A673 (cell line): ENCODE measurements at regions not wholly inside any gene's neighbourhood (a gene's known extent, or its start where the extent isn't known, plus 50 kb on each side); places are given as distances from the start of the nearest gene placed in this dataset.

ENCODE experiments used
- EZH2 ChIP-seq: fragments of 200-600 bp; sonication (generic); IDR thresholded peaks from 2 replicates; pipeline ENCODE4 v1.6.1; 2017; ENCODE audit warnings: borderline replicate concordance, low read depth, mild to moderate bottlenecking, mixed read lengths, antibody characterized with exemption, low read length; ENCODE audit not compliant: poor library complexity, severe bottlenecking
- TF ChIP-seq, protein P1 (sequence below): fragments of 300-800, 200-600 bp; sonication (generic); conservative IDR thresholded peaks from 2 replicates; pipeline ENCODE4 v1.5.1; 2017; ENCODE audit warnings: low read depth, mild to moderate bottlenecking, antibody characterized with exemption, low read length, moderate library complexity, mixed read lengths

DNA sequence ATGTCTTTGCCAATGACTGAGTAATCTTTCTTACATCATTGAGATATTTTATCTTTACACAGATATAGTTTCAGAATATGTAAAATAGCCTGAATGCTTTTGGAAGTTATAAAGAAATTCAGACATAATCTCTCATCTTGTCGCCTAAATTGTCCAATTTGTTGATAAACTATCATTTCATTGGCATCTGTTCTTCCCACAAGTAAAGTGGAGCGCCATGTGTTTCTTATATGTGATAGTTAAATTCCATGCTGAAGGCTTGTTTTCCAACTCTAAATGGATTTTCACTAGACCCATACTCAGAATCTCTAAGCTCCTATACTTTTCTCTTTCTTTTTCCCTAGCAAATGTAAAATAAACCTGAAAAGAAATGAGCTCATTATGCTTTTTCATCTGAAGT, 640.1 kb upstream of the MBL2 start:
- TF ChIP-seq, protein P1, sequence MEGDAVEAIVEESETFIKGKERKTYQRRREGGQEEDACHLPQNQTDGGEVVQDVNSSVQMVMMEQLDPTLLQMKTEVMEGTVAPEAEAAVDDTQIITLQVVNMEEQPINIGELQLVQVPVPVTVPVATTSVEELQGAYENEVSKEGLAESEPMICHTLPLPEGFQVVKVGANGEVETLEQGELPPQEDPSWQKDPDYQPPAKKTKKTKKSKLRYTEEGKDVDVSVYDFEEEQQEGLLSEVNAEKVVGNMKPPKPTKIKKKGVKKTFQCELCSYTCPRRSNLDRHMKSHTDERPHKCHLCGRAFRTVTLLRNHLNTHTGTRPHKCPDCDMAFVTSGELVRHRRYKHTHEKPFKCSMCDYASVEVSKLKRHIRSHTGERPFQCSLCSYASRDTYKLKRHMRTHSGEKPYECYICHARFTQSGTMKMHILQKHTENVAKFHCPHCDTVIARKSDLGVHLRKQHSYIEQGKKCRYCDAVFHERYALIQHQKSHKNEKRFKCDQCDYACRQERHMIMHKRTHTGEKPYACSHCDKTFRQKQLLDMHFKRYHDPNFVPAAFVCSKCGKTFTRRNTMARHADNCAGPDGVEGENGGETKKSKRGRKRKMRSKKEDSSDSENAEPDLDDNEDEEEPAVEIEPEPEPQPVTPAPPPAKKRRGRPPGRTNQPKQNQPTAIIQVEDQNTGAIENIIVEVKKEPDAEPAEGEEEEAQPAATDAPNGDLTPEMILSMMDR, result no peak
- TF ChIP-seq EZH2, result no peak
